Peyer's patch (tissue), 4 donors: ENCODE measurements at regions not wholly inside any gene's neighbourhood (a gene's known extent, or its start where the extent isn't known, plus 50 kb on each side); places are given as distances from the start of the nearest gene placed in this dataset.

Source experiments
- POLR2A ChIP-seq, 2 donors: fragments of 450-650 bp; IDR thresholded peaks; one replicate each; pipeline ENCODE4 v1.5.1; 2017; ENCODE audit warnings: antibody characterized with exemption in 2 of 2, mild to moderate bottlenecking in 2 of 2, moderate library complexity in 2 of 2
- TF ChIP-seq, protein P1 (sequence below), 6 experiments: fragments of 450-650 bp in 4 of 6; fragments of 200-600 bp in 2 of 6; sonication (generic) in 1 of 6; IDR thresholded peaks; one replicate each; pipeline ENCODE4 v1.5.1; 2017 to 2019; ENCODE audit warnings: antibody characterized with exemption in 6 of 6, mild to moderate bottlenecking in 3 of 6, moderate library complexity in 1 of 6

DNA sequence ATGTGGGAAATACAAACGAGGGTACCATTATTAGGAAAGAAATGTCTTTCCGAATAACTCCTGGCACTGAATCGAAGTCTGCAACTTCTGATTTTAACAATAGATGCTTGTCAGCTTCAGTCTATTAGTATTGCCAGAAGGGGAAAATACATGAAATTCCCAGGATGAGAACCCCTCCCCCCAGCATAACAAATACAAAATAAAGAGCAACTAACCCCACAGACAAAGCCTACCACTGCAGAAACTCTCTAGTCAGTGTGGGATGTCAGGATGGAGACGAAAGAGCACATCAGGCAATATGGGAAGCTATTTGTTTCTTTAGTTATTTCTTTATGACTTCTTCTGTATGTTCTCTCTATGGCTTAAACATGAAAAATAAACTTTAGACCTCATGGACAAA, 365.0 kb upstream of the CDH2 start:
- TF ChIP-seq POLR2A (IDR thresholded peaks at IDR 0.05): no peak
- TF ChIP-seq, protein P1, sequence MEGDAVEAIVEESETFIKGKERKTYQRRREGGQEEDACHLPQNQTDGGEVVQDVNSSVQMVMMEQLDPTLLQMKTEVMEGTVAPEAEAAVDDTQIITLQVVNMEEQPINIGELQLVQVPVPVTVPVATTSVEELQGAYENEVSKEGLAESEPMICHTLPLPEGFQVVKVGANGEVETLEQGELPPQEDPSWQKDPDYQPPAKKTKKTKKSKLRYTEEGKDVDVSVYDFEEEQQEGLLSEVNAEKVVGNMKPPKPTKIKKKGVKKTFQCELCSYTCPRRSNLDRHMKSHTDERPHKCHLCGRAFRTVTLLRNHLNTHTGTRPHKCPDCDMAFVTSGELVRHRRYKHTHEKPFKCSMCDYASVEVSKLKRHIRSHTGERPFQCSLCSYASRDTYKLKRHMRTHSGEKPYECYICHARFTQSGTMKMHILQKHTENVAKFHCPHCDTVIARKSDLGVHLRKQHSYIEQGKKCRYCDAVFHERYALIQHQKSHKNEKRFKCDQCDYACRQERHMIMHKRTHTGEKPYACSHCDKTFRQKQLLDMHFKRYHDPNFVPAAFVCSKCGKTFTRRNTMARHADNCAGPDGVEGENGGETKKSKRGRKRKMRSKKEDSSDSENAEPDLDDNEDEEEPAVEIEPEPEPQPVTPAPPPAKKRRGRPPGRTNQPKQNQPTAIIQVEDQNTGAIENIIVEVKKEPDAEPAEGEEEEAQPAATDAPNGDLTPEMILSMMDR (IDR thresholded peaks at IDR 0.05): no peak
